GM21447 (cell line): ENCODE measurements at regions not wholly inside any gene's neighbourhood (a gene's known extent, or its start where the extent isn't known, plus 50 kb on each side); places are given as distances from the start of the nearest gene placed in this dataset.

Experiments
- ATAC-seq: cut with Tn5 transposase; IDR thresholded peaks from one replicate; pipeline ENCODE4 v1.9.1; 2021; ENCODE audit not compliant: unreplicated experiment

- ATAC-seq = no peak
These were observed 292.3 kb downstream of the SMARCA2 start for GRCh38 chr9:2307480-2307879.

- ATAC-seq = no peak
These were observed 296.8 kb downstream of the SMARCA2 start for GRCh38 chr9:2311920-2312319.

- ATAC-seq = no peak
These were observed 298.4 kb downstream of the SMARCA2 start for GRCh38 chr9:2313512-2313911.

- ATAC-seq = no peak
These were observed 302.4 kb downstream of the SMARCA2 start for GRCh38 chr9:2317591-2317990.

GRCh38 chr9:2319421-2319820 lies 302.2 kb upstream of the VLDLR start:
- ATAC-seq = no peak

- no peak for ATAC-seq
These were observed 301.5 kb upstream of the VLDLR start for GRCh38 chr9:2320114-2320513.

GRCh38 chr9:2320632-2321031 lies 301.0 kb upstream of the VLDLR start:
- no peak for ATAC-seq

GRCh38 chr9:2321523-2322148 lies 300.0 kb upstream of the VLDLR start:
- no peak for ATAC-seq

GRCh38 chr9:2324742-2325141 lies 296.8 kb upstream of the VLDLR start:
- no peak for ATAC-seq

- ATAC-seq = no peak
These were observed 288.9 kb upstream of the VLDLR start for GRCh38 chr9:2332663-2333062.

GRCh38 chr9:2335260-2335659 lies 286.3 kb upstream of the VLDLR start:
- ATAC-seq = no peak

- ATAC-seq = no peak
These were observed 285.5 kb upstream of the VLDLR start for GRCh38 chr9:2336055-2336454.

- ATAC-seq = no peak
These were observed 284.5 kb upstream of the VLDLR start for GRCh38 chr9:2337131-2337530.

GRCh38 chr9:2337627-2338026 lies 284.0 kb upstream of the VLDLR start:
- no peak for ATAC-seq

GRCh38 chr9:2338777-2339365 lies 282.7 kb upstream of the VLDLR start:
- ATAC-seq = no peak

- no peak for ATAC-seq
These were observed 282.2 kb upstream of the VLDLR start for GRCh38 chr9:2339416-2339815.

GRCh38 chr9:2340046-2340760 lies 281.4 kb upstream of the VLDLR start:
- ATAC-seq = no peak

- ATAC-seq = no peak
These were observed 280.5 kb upstream of the VLDLR start for GRCh38 chr9:2341126-2341525.

GRCh38 chr9:2341956-2342355 lies 279.6 kb upstream of the VLDLR start:
- ATAC-seq = no peak

GRCh38 chr9:2343756-2344155 lies 277.8 kb upstream of the VLDLR start:
- no peak for ATAC-seq

- no peak for ATAC-seq
These were observed 277.2 kb upstream of the VLDLR start for GRCh38 chr9:2344436-2344835.

- ATAC-seq = no peak
These were observed 276.6 kb upstream of the VLDLR start for GRCh38 chr9:2345013-2345412.
